Muscle layer of colon (tissue), 2 donors: ENCODE measurements at regions not wholly inside any gene's neighbourhood (a gene's known extent, or its start where the extent isn't known, plus 50 kb on each side); places are given as distances from the start of the nearest gene placed in this dataset.
"Not testable (repeated sequence)": the region's sequence is repeated elsewhere in the genome, so short reads cannot be mapped to it uniquely, and the experiment has no call there.

Experiments used
- H3K27ac ChIP-seq: one replicate; pipeline ENCODE4 v1.7.0; 2013; ENCODE audit warnings: low read depth, mild to moderate bottlenecking, low read length, moderate library complexity
- H3K27me3 ChIP-seq, 2 donors: one replicate each; pipeline ENCODE4 v1.7.0; 2013; ENCODE audit warnings: low read length in 2 of 2, mild to moderate bottlenecking in 2 of 2; ENCODE audit not compliant: insufficient read depth in 2 of 2, control insufficient read depth in 1 of 2
- H3K36me3 ChIP-seq: one replicate; pipeline ENCODE4 v1.7.0; 2013; ENCODE audit warnings: mild to moderate bottlenecking, low read length; ENCODE audit not compliant: insufficient read depth
- H3K4me1 ChIP-seq: one replicate; pipeline ENCODE4 v1.7.0; 2013; ENCODE audit warnings: mild to moderate bottlenecking, low read length; ENCODE audit not compliant: insufficient read depth
- H3K4me3 ChIP-seq, 2 donors: one replicate each; pipeline ENCODE4 v1.7.0; 2013; ENCODE audit warnings: low read length in 2 of 2, low read depth in 1 of 2, mild to moderate bottlenecking in 1 of 2, moderate library complexity in 1 of 2
- H3K9ac ChIP-seq: one replicate; pipeline ENCODE4 v1.7.0; 2013; ENCODE audit warnings: low read length
- H3K9me3 ChIP-seq: one replicate; pipeline ENCODE4 v1.7.0; 2013; ENCODE audit warnings: mild to moderate bottlenecking, low read length
- donor health status: abdominal sarcoma.
- donor health status: Adenocarcinoma of cecum.

DNA sequence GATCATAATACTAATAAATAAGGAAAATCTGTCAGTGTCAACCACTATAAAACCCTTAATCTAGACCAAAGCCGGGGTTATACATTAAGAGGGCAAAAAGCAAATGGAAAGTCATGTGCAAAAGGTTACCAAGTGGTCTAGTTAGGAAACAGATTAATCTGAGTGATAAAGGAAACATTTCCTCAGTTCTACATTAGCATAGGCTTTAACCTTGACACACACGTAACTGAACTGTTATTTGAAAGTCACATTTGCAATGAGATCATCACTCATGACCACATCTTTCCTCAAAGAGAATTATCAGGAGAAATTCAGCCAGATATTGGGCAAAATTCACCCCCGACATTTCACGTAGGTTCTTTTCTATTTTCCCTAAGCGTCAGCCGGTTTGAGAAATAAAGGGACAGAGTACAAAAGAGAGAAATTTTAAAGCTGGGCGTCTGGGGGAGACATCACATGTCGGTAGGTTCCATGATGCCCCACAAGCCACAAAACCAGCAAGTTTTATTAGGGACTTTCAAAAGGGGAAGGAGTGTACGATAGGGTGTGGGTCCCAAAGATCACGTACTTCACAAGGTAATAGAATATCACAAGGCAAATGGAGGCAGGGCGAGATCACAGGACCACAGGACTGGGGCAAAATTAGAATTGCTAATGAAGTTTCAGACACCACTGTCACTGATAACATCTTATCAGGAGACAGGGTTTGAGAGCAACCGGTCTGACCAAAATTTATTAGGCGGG lies 76.8 kb upstream of the DST start:
- H3K4me1 ChIP-seq: peaks cover 25% of the 10 kb centered on the region
- not testable (repeated sequence) for H3K9ac ChIP-seq, H3K27ac ChIP-seq, H3K4me3 ChIP-seq, H3K36me3 ChIP-seq, H3K9me3 ChIP-seq, H3K27me3 ChIP-seq

DNA sequence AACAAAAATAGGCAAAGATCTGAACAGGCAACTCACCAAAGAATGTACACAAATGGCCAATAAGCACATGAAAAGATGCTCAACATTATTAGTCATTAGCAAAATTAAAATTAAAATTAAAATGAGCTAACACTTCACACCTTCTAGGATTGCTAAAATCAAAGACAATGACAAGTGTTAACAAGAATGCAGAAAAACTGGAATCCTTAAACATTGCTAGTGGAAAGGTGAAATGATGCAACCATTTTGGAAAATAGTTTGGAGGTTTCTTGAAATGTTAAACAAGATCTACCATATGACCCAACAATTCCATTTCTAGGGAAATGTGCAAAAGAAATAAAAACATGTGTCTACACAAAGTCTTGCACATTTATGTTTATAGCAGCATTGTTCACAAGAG lies 75.5 kb upstream of the DST start:
- Histone ChIP-seq H3K9me3 (no peaks in the 10 kb centered on the region), H3K36me3 (no peaks in the 10 kb centered on the region), H3K27me3 (no peaks in the 10 kb centered on the region), H3K9ac (no peak overlapping the region), H3K27ac (no peak overlapping the region), H3K4me1 (peaks cover 32% of the 10 kb centered on the region), H3K4me3 (no peak overlapping the region)

DNA sequence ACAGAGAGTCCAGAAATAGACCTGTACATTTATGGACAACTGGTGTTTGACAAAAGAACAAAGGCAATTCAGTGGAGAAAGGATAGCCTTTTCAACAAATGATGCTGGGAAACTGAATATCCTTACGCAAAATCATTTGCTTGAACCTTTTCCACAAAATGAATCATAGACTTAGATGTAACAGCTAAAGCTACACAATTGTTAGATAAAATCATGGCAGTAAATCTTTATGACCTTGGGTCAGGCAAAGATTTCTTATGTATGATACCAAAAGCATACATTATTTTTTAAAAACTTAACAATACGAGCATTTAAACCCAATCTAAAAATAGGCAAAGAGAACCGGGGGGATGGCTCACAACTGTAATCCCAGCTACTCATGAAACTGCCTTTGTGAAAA lies 73.5 kb upstream of the DST start:
- Histone ChIP-seq H3K36me3 (no peaks in the 10 kb centered on the region), H3K4me1 (peaks cover 37% of the 10 kb centered on the region), H3K9me3 (no peaks in the 10 kb centered on the region), H3K27ac (peak overlapping the region; percentile 23), H3K27me3 (no peaks in the 10 kb centered on the region), H3K4me3 (no peak overlapping the region), H3K9ac (no peak overlapping the region)

DNA sequence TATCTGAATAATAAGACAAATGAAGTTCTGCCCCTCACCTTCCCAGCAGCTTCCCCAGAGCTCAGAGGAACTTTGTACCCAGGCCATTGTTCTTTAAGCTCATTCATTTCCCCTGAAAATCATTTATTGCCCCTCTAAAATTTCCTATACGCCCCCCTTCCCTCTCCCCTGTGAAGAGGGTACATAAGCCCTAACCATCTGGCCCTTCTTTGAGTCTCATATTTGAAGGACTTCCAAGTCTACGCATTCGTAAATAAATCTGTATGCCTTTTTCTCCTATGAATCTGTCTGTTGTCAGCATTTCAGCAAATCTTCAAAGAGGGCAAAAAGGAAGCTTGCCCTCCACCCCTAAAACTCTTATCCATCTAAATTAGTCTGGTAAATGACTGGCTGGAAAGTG lies 73.1 kb upstream of the DST start:
- no peaks in the 10 kb centered on the region for H3K27me3 ChIP-seq
- no peaks in the 10 kb centered on the region for H3K36me3 ChIP-seq
- H3K4me3 ChIP-seq: peak overlapping the region in 1 of 2 donors; percentile 24
- H3K27ac ChIP-seq: peak overlapping the region; percentile 53
- H3K9me3 ChIP-seq: no peaks in the 10 kb centered on the region
- no peak overlapping the region for H3K9ac ChIP-seq
- H3K4me1 ChIP-seq: peaks cover 37% of the 10 kb centered on the region

GRCh38 chr6:56714982-56715456 lies 72.3 kb upstream of the DST start:
- Histone ChIP-seq H3K9me3 (no peaks in the 10 kb centered on the region), H3K9ac (no peak overlapping the region), H3K27me3 (no peaks in the 10 kb centered on the region), H3K4me1 (peaks cover 37% of the 10 kb centered on the region), H3K27ac (peak overlapping the region; percentile 53), H3K36me3 (no peaks in the 10 kb centered on the region), H3K4me3 (peak overlapping the region in 1 of 2 donors; percentile 24)

DNA sequence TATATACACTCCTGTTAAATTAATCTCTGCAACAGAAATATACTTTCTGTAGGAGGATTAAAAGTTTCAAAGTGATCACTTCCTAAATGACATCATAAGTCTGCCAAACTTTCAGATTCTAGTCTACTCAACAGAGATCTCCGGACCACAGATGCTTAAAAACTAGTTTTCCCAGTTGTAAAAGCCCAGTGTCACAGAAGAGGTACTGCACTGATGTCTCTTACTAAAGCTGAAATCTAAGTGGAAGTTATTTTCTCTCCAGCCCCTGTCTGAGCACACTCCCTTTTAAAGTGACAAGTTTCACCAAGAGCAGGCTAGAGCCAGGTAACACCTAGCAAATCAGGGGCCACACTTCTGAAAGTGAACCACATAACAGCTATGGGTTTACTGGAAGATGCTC lies 71.6 kb upstream of the DST start:
- no peaks in the 10 kb centered on the region for H3K36me3 ChIP-seq
- no peaks in the 10 kb centered on the region for H3K9me3 ChIP-seq
- peaks cover 38% of the 10 kb centered on the region for H3K4me1 ChIP-seq
- no peak overlapping the region for H3K9ac ChIP-seq
- peak overlapping the region; percentile 46 for H3K27ac ChIP-seq
- H3K4me3 ChIP-seq: no peak overlapping the region
- H3K27me3 ChIP-seq: no peaks in the 10 kb centered on the region

DNA sequence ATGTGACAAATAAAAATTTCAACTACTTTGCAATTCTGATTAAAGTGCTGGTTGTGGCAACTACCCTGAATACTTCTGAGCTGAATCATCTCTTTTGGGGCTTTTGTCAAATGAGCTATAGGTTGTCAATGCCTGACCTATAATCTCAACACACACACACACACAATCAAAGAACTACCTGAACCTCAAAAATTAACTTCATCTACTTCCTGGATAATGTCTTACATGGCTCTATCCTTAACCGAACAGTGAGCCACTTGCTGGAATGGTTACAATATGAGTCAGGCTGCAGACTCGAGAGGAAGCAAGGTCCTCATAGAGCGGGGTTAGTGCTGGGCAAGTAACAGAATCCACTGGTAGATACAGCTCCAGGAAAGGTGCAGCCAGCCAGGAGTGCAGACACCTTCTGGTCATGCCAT lies 70.6 kb upstream of the DST start:
- Histone ChIP-seq H3K36me3 (no peaks in the 10 kb centered on the region), H3K9ac (no peak overlapping the region), H3K4me1 (peaks cover 48% of the 10 kb centered on the region), H3K9me3 (no peaks in the 10 kb centered on the region), H3K27ac (peak overlapping the region; percentile 48), H3K4me3 (no peak overlapping the region), H3K27me3 (no peaks in the 10 kb centered on the region)

DNA sequence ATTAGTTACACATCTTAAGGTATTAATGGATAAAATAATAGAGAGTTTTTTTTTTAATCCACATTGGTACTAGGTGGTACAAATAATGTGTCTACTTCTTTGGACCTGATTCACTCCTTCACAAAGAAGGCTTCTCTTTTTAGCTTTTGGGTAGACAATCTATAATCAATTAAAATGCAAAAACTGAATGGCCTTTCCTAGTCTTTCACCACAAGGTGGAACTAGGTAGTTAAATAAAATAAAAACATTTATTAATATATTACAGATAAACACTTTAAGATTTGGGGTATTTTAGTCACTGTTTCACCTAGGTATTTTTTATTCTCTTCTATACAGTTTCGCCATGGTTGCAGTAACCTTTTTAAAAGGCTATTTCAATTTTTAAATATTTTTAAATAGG lies 68.3 kb upstream of the DST start:
- H3K9ac ChIP-seq: no peak overlapping the region
- peaks cover 59% of the 10 kb centered on the region for H3K4me1 ChIP-seq
- no peaks in the 10 kb centered on the region for H3K27me3 ChIP-seq
- H3K9me3 ChIP-seq: no peaks in the 10 kb centered on the region
- H3K4me3 ChIP-seq: no peak overlapping the region
- no peak overlapping the region for H3K27ac ChIP-seq
- H3K36me3 ChIP-seq: no peaks in the 10 kb centered on the region

GRCh38 chr6:56709650-56710049 lies 67.0 kb upstream of the DST start:
- no peaks in the 10 kb centered on the region for H3K9me3 ChIP-seq
- no peaks in the 10 kb centered on the region for H3K27me3 ChIP-seq
- H3K4me1 ChIP-seq: peaks cover 56% of the 10 kb centered on the region
- no peak overlapping the region for H3K9ac ChIP-seq
- H3K36me3 ChIP-seq: no peaks in the 10 kb centered on the region
- no peak overlapping the region for H3K4me3 ChIP-seq
- peak overlapping the region; percentile 29 for H3K27ac ChIP-seq

DNA sequence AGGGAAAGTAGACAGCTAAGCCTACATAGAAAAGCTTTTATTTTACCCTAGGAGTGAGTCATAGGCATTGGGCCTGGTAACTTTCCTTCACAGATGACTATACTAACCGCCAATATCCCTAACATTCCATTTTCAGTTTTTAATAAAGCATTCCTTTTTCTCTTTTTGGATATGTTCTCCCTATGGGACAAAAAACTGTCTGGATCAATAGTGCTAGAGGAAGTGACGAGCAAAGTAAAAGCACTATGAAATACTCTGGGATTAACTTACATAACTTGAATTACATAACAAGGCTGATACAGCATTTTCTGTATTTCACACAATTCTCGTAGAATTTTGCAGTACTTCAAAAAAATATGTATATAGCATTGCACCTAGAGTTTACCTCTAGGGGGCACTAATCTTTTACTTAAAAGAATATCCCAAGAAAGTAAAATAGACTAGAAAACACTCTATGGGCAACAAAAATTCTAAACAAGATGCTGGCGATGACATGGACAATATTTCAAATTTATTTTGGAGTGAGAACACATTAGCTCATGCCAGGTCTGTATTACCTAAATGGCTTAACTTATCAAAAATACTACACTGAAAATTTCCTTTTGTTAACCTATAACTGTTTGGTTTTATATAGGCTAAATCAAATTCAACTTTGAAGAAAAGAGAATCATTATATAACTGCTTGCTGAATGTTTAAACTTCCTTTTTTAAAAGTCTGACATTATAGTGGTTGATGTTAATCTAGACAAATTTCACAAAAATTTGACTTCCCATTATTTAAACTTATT lies 66.3 kb upstream of the DST start:
- Histone ChIP-seq H3K27me3 (no peaks in the 10 kb centered on the region), H3K36me3 (no peaks in the 10 kb centered on the region), H3K27ac (peak overlapping the region; percentile 29), H3K9me3 (no peaks in the 10 kb centered on the region), H3K9ac (no peak overlapping the region), H3K4me3 (no peak overlapping the region), H3K4me1 (peaks cover 50% of the 10 kb centered on the region)

- Histone ChIP-seq H3K27me3 (no peaks in the 10 kb centered on the region), H3K36me3 (no peaks in the 10 kb centered on the region), H3K9ac (no peak overlapping the region), H3K9me3 (no peaks in the 10 kb centered on the region), H3K4me3 (no peak overlapping the region), H3K27ac (no peak overlapping the region), H3K4me1 (peaks cover 47% of the 10 kb centered on the region)
Measured at GRCh38 chr6:56706981-56707726, 64.5 kb upstream of the DST start.
